ENCODE measurements at regions not wholly inside any gene's neighbourhood (a gene's known extent, or its start where the extent isn't known, plus 50 kb on each side); places are given as distances from the start of the nearest gene placed in this dataset.

- no peak for DNase-seq (ENCODE audit: low read depth)
Measured at GRCh38 chr3:105923140-105923539, 54.3 kb upstream of the CBLB start.

- no peak for DNase-seq (ENCODE audit: low read depth)
Measured at GRCh38 chr3:105927741-105928140, 58.9 kb upstream of the CBLB start.

GRCh38 chr3:105930733-105931132, 61.9 kb upstream of the CBLB start:
- DNase-seq (ENCODE audit: low read depth) = no peak

- no peak for DNase-seq (ENCODE audit: low read depth)
Measured at GRCh38 chr3:105931500-105931899, 62.7 kb upstream of the CBLB start.

- no peak for DNase-seq (ENCODE audit: low read depth)
Measured at GRCh38 chr3:105933871-105934270, 65.1 kb upstream of the CBLB start.

- DNase-seq (ENCODE audit: low read depth) = no peak
Measured at GRCh38 chr3:105938101-105938500, 69.3 kb upstream of the CBLB start.

GRCh38 chr3:105938806-105939205, 70.0 kb upstream of the CBLB start:
- no peak for DNase-seq (ENCODE audit: low read depth)

- no peak for DNase-seq (ENCODE audit: low read depth)
Measured at GRCh38 chr3:105944276-105944675, 75.5 kb upstream of the CBLB start.

- no peak for DNase-seq (ENCODE audit: low read depth)
Measured at GRCh38 chr3:105944721-105945120, 75.9 kb upstream of the CBLB start.

GRCh38 chr3:105948101-105948500, 79.3 kb upstream of the CBLB start:
- DNase-seq (ENCODE audit: low read depth) = no peak

GRCh38 chr3:105950881-105951600, 82.2 kb upstream of the CBLB start:
- DNase-seq (ENCODE audit: low read depth) = no peak

GRCh38 chr3:105953831-105954230, 85.0 kb upstream of the CBLB start:
- no peak for DNase-seq (ENCODE audit: low read depth)

- no peak for DNase-seq (ENCODE audit: low read depth)
Measured at GRCh38 chr3:105956306-105956705, 87.5 kb upstream of the CBLB start.

GRCh38 chr3:105957722-105958121, 88.9 kb upstream of the CBLB start:
- no peak for DNase-seq (ENCODE audit: low read depth)

- no peak for DNase-seq (ENCODE audit: low read depth)
Measured at GRCh38 chr3:105958237-105959000, 89.6 kb upstream of the CBLB start.

- no peak for DNase-seq (ENCODE audit: low read depth)
Measured at GRCh38 chr3:105959851-105960250, 91.0 kb upstream of the CBLB start.

- DNase-seq (ENCODE audit: low read depth) = no peak
Measured at GRCh38 chr3:105960381-105960780, 91.6 kb upstream of the CBLB start.

- no peak for DNase-seq (ENCODE audit: low read depth)
Measured at GRCh38 chr3:105963161-105963560, 94.3 kb upstream of the CBLB start.

GRCh38 chr3:105965384-105965783, 96.6 kb upstream of the CBLB start:
- no peak for DNase-seq (ENCODE audit: low read depth)

- no peak for DNase-seq (ENCODE audit: low read depth)
Measured at GRCh38 chr3:105967117-105967516, 98.3 kb upstream of the CBLB start.

- no peak for DNase-seq (ENCODE audit: low read depth)
Measured at GRCh38 chr3:105970283-105970682, 101.5 kb upstream of the CBLB start.

- DNase-seq (ENCODE audit: low read depth) = no peak
Measured at GRCh38 chr3:105972069-105972468, 103.3 kb upstream of the CBLB start.

- DNase-seq (ENCODE audit: low read depth) = no peak
Measured at GRCh38 chr3:105974381-105974780, 105.6 kb upstream of the CBLB start.

- DNase-seq (ENCODE audit: low read depth) = no peak
Measured at GRCh38 chr3:105976196-105976595, 107.4 kb upstream of the CBLB start.

Data from stimulated activated CD8-positive, alpha-beta memory T cell treated with anti-CD3 and anti-CD28 coated beads, Interleukin-4, amount 100 ng/mL, for 24 hours (primary cell).